GM18907 (cell line): ENCODE measurements at regions not wholly inside any gene's neighbourhood (a gene's known extent, or its start where the extent isn't known, plus 50 kb on each side); places are given as distances from the start of the nearest gene placed in this dataset.

Experiments used
- ATAC-seq: cut with Tn5 transposase; IDR thresholded peaks from one replicate; pipeline ENCODE4 v1.9.1; 2021; ENCODE audit warnings: mild to moderate bottlenecking, moderate library complexity; ENCODE audit not compliant: unreplicated experiment

- ATAC-seq = no peak
These were observed 141.5 kb downstream of the VEGFA start for GRCh38 chr6:43911354-43912115.

GRCh38 chr6:43910638-43911353 lies 140.8 kb downstream of the VEGFA start:
- ATAC-seq = no peak

- ATAC-seq = no peak
These were observed 140.2 kb downstream of the VEGFA start for GRCh38 chr6:43910149-43910637.

- no peak for ATAC-seq
These were observed 139.6 kb downstream of the VEGFA start for GRCh38 chr6:43909474-43910148.

- ATAC-seq = no peak
These were observed 137.9 kb downstream of the VEGFA start for GRCh38 chr6:43907789-43908472.

GRCh38 chr6:43907312-43907711 lies 137.3 kb downstream of the VEGFA start:
- ATAC-seq = no peak

GRCh38 chr6:43904311-43905123 lies 134.5 kb downstream of the VEGFA start:
- ATAC-seq = no peak

- ATAC-seq = no peak
These were observed 133.8 kb downstream of the VEGFA start for GRCh38 chr6:43903739-43904290.

- ATAC-seq = no peak
These were observed 131.8 kb downstream of the VEGFA start for GRCh38 chr6:43901733-43902230.

- no peak for ATAC-seq
These were observed 131.1 kb downstream of the VEGFA start for GRCh38 chr6:43900916-43901732.

- ATAC-seq = no peak
These were observed 130.5 kb downstream of the VEGFA start for GRCh38 chr6:43900560-43900915.

GRCh38 chr6:43899830-43900229 lies 129.8 kb downstream of the VEGFA start:
- ATAC-seq = no peak

- ATAC-seq = no peak
These were observed 128.5 kb downstream of the VEGFA start for GRCh38 chr6:43898358-43899131.

GRCh38 chr6:43897571-43898302 lies 127.7 kb downstream of the VEGFA start:
- ATAC-seq = no peak

GRCh38 chr6:43896329-43897255 lies 126.6 kb downstream of the VEGFA start:
- no peak for ATAC-seq

- ATAC-seq = no peak
These were observed 125.8 kb downstream of the VEGFA start for GRCh38 chr6:43895656-43896328.
